Endodermal cell (in vitro differentiated cells): ENCODE measurements at regions not wholly inside any gene's neighbourhood (a gene's known extent, or its start where the extent isn't known, plus 50 kb on each side); places are given as distances from the start of the nearest gene placed in this dataset.

Experiments
- DNase-seq: peaks from one replicate; pipeline ENCODE4 v3.0.0-alpha.2; 2017
- H3K27ac ChIP-seq: 2 replicates; pipeline ENCODE4 v1.5.1; 2013; ENCODE audit warnings: mild to moderate bottlenecking, low read depth, low read length, moderate library complexity
- H3K27me3 ChIP-seq: 2 replicates; pipeline ENCODE4 v1.6.1; 2013; ENCODE audit warnings: mild to moderate bottlenecking, low read length, moderate library complexity; ENCODE audit not compliant: insufficient read depth, control insufficient read depth, poor library complexity, severe bottlenecking
- H3K36me3 ChIP-seq: 2 replicates; pipeline ENCODE4 v1.7.0; 2013; ENCODE audit warnings: mild to moderate bottlenecking, low read length, moderate library complexity; ENCODE audit not compliant: control insufficient read depth, insufficient read depth
- H3K4me1 ChIP-seq: one replicate; pipeline ENCODE4 v1.7.0; 2013; ENCODE audit warnings: low read length; ENCODE audit not compliant: control insufficient read depth, insufficient read depth
- H3K4me3 ChIP-seq: 2 replicates; pipeline ENCODE4 v1.5.1; 2013; ENCODE audit warnings: mild to moderate bottlenecking, low read length, moderate library complexity
- H3K9ac ChIP-seq: 2 replicates; pipeline ENCODE4 v1.6.1; 2013; ENCODE audit warnings: mild to moderate bottlenecking, low read length, moderate library complexity; ENCODE audit not compliant: poor library complexity, severe bottlenecking; ENCODE audit errors: extremely low read depth
- H3K9me3 ChIP-seq: 2 replicates; pipeline ENCODE4 v1.6.1; 2013; ENCODE audit warnings: mild to moderate bottlenecking, low read length, moderate library complexity; ENCODE audit not compliant: control insufficient read depth
- H3K27ac Mint-ChIP-seq: 2 replicates; pipeline ENCODE4 v1.8.0; 2020; ENCODE audit warnings: mixed read lengths
- H3K27me3 Mint-ChIP-seq: 2 replicates; pipeline ENCODE4 v1.8.0; 2021; ENCODE audit warnings: mild to moderate bottlenecking, mixed read lengths; ENCODE audit not compliant: insufficient read depth
- H3K36me3 Mint-ChIP-seq: 2 replicates; pipeline ENCODE4 v1.8.0; 2020; ENCODE audit warnings: low read depth, mixed read lengths
- H3K4me1 Mint-ChIP-seq: 2 replicates; pipeline ENCODE4 v1.8.0; 2020; ENCODE audit warnings: mixed read lengths
- H3K4me3 Mint-ChIP-seq: 2 replicates; pipeline ENCODE4 v1.8.0; 2020; ENCODE audit warnings: mild to moderate bottlenecking, moderate library complexity, mixed read lengths
- H3K9me3 Mint-ChIP-seq: 2 replicates; pipeline ENCODE4 v1.8.0; 2020; ENCODE audit warnings: mild to moderate bottlenecking, mixed read lengths
- CTCF ChIP-seq: fragments of 200-600 bp; sonication (generic); conservative IDR thresholded peaks from 2 replicates; pipeline ENCODE4 v1.5.0; 2021; ENCODE audit warnings: antibody characterized with exemption, mild to moderate bottlenecking
- WGBS, 2 experiments: methylation state at CpG; one replicate each; pipeline versions ENCODE4 v1.1.5 to v1.1.7; 2013; ENCODE audit warnings: missing lambda C conversion rate in 2 of 2, mixed read lengths in 1 of 2; ENCODE audit not compliant: insufficient coverage in 1 of 2, insufficient read length in 1 of 2; 5-methylcytosine and 5-hydroxymethylcytosine counted together

GRCh38 chr6:128724738-128725137 lies 158.2 kb upstream of the LAMA2 start:
- 89 to 100% methylated on average over 3 to 4 of the region's 5 CpGs for WGBS, 2 experiments
- no peak for TF ChIP-seq CTCF
- Histone ChIP-seq H3K9ac (no peak overlapping the region), H3K9me3 (no peaks in the 10 kb centered on the region), H3K27ac (no peak overlapping the region), H3K4me3 (no peak overlapping the region), H3K27me3 (no peaks in the 10 kb centered on the region), H3K4me1 (no peaks in the 10 kb centered on the region), H3K36me3 (no peaks in the 10 kb centered on the region)
- Mint-ChIP-seq H3K27me3 (no peaks in the 10 kb centered on the region), H3K9me3 (no peaks in the 10 kb centered on the region), H3K4me3 (no peak overlapping the region), H3K4me1 (peaks cover 16% of the 10 kb centered on the region), H3K27ac (no peak overlapping the region), H3K36me3 (no peaks in the 10 kb centered on the region)
- DNase-seq = no peak

- no peak for TF ChIP-seq CTCF
These were observed 159.3 kb upstream of the LAMA2 start for GRCh38 chr6:128723667-128724066.

DNA sequence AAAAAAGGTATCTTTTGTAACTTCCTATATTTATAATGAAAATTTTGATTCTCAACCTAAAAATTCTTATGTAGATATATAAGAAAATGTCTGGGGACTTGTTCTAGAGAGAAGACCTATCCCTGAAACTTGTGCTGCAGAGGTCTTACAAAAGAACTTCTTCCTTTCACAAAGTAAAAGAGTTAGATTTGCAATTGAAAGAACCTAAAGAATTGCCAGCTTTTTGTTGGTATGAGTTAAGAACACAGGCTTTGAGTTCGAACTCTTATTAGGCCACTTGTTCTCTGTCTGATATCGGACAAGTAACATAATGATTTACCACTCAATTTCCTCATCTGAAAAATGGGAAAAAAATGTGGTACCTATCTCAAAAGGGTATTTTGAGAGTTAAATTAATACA lies 162.0 kb upstream of the LAMA2 start:
- H3K27me3 ChIP-seq = no peaks in the 10 kb centered on the region
- H3K27ac ChIP-seq = no peak overlapping the region
- 51% methylated on average over 2 of the region's 2 CpGs; no CpG with 5 or more reads in 1 of the 2 experiments for WGBS, 2 experiments
- no peak for DNase-seq
- H3K4me3 Mint-ChIP-seq = no peak overlapping the region
- H3K4me1 Mint-ChIP-seq = peaks cover 16% of the 10 kb centered on the region
- H3K36me3 Mint-ChIP-seq = no peaks in the 10 kb centered on the region
- H3K9ac ChIP-seq = no peak overlapping the region
- no peaks in the 10 kb centered on the region for H3K4me1 ChIP-seq
- H3K4me3 ChIP-seq = no peak overlapping the region
- no peak overlapping the region for H3K27ac Mint-ChIP-seq
- H3K9me3 ChIP-seq = no peaks in the 10 kb centered on the region
- no peak for TF ChIP-seq CTCF
- H3K36me3 ChIP-seq = no peaks in the 10 kb centered on the region
- H3K9me3 Mint-ChIP-seq = no peaks in the 10 kb centered on the region
- H3K27me3 Mint-ChIP-seq = no peaks in the 10 kb centered on the region

More at GRCh38 chr6:128723667-128724066, 159.3 kb upstream of the LAMA2 start:
- no peaks in the 10 kb centered on the region for H3K27me3 Mint-ChIP-seq
- DNase-seq = no peak
- Histone ChIP-seq H3K27ac (no peak overlapping the region), H3K4me1 (no peaks in the 10 kb centered on the region), H3K27me3 (no peaks in the 10 kb centered on the region), H3K9me3 (no peaks in the 10 kb centered on the region), H3K36me3 (no peaks in the 10 kb centered on the region), H3K9ac (no peak overlapping the region), H3K4me3 (no peak overlapping the region)
- 33 to 36% methylated on average over 1 to 2 of the region's 2 CpGs for WGBS, 2 experiments
- no peaks in the 10 kb centered on the region for H3K9me3 Mint-ChIP-seq
- H3K4me1 Mint-ChIP-seq = peaks cover 16% of the 10 kb centered on the region
- no peak overlapping the region for H3K4me3 Mint-ChIP-seq
- no peaks in the 10 kb centered on the region for H3K36me3 Mint-ChIP-seq
- H3K27ac Mint-ChIP-seq = peak overlapping the region; percentile 68
